ENCODE measurements at regions not wholly inside any gene's neighbourhood (a gene's known extent, or its start where the extent isn't known, plus 50 kb on each side); places are given as distances from the start of the nearest gene placed in this dataset.

DNA sequence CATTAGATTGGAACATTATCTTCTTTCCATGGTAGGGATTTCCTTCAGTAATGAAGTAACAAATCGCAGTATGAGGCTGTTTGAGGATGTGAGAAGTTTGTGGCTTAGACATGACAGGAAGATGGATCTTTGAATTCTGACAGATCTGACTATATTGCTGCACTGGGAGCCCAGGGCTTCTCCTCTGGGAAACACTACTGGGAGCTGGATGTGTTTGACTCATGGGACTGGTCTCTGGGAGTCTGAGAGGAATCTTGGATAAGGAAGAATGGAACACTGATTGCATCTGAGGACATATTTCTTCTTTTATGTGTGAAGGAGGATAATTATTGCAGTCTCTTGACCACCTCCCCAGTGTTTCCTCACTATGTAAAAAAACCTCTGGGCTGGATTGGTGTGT lies 77.2 kb upstream of the ST6GAL2 start:
- no peak overlapping the region for H3K4me3 Mint-ChIP-seq
- peaks cover 9% of the 10 kb centered on the region for H3K4me1 Mint-ChIP-seq
- no peak for DNase-seq
- H3K36me3 Mint-ChIP-seq (ENCODE audit: low read depth), result no peaks in the 10 kb centered on the region
- H3K27ac Mint-ChIP-seq, result no peak overlapping the region
- peaks cover 3% of the 10 kb centered on the region for H3K27me3 Mint-ChIP-seq (ENCODE audit: low read depth, poor library complexity)
- H3K9me3 Mint-ChIP-seq, result no peaks in the 10 kb centered on the region
- TF ChIP-seq, protein P1, sequence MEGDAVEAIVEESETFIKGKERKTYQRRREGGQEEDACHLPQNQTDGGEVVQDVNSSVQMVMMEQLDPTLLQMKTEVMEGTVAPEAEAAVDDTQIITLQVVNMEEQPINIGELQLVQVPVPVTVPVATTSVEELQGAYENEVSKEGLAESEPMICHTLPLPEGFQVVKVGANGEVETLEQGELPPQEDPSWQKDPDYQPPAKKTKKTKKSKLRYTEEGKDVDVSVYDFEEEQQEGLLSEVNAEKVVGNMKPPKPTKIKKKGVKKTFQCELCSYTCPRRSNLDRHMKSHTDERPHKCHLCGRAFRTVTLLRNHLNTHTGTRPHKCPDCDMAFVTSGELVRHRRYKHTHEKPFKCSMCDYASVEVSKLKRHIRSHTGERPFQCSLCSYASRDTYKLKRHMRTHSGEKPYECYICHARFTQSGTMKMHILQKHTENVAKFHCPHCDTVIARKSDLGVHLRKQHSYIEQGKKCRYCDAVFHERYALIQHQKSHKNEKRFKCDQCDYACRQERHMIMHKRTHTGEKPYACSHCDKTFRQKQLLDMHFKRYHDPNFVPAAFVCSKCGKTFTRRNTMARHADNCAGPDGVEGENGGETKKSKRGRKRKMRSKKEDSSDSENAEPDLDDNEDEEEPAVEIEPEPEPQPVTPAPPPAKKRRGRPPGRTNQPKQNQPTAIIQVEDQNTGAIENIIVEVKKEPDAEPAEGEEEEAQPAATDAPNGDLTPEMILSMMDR (IDR thresholded peaks at IDR 0.05), result no peak

DNA sequence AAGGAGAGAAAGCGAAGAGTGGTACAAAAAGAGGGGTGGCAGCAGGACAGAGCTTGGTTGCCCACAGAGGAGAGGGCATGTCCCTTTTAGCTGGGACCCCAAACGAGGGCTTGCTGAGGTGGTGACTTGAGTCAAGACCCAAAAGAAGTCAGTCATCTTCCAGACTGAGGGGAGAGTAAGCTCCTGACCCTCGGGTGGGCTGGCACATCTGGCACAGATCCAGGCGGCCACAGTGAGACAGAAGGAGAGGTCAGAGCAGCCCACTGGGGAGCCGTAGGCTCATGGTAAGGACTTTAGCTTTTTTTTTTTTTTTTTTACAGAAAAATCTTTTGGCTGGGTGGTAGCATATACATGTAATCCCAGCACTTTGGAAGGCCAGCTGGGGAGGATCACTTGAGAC lies 77.9 kb upstream of the ST6GAL2 start:
- Mint-ChIP-seq H3K27me3 (ENCODE audit: low read depth, poor library complexity) (peaks cover 3% of the 10 kb centered on the region), H3K4me1 (peaks cover 9% of the 10 kb centered on the region), H3K4me3 (no peak overlapping the region), H3K27ac (no peak overlapping the region), H3K36me3 (ENCODE audit: low read depth) (no peaks in the 10 kb centered on the region), H3K9me3 (peaks cover 4% of the 10 kb centered on the region)
- no peak for DNase-seq
- TF ChIP-seq, protein P1 (IDR thresholded peaks at IDR 0.05), result no peak

DNA sequence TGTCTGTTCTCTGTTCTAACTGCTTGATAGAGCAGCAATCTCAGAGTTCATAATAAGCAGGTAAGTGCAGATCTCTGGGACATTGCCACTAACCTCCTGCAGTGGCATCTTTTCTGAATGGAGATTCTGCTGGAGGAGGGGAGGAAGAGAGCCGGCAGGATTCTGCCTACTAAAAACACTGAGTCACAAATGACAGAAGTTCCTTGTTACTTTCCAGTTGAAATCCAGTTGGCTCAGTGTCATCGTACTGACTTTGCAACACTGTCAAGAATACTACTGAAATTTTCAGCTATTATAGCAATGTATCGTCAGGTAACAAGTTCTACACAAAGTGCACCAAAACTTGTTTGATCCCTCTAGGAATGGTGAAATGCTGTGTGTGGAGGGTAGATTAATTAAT lies 79.6 kb upstream of the ST6GAL2 start:
- peaks cover 9% of the 10 kb centered on the region for H3K4me1 Mint-ChIP-seq
- TF ChIP-seq, protein P1 (IDR thresholded peaks at IDR 0.05), result no peak
- no peaks in the 10 kb centered on the region for H3K36me3 Mint-ChIP-seq (ENCODE audit: low read depth)
- no peak overlapping the region for H3K4me3 Mint-ChIP-seq
- H3K27ac Mint-ChIP-seq, result no peak overlapping the region
- peaks cover 7% of the 10 kb centered on the region for H3K27me3 Mint-ChIP-seq (ENCODE audit: low read depth, poor library complexity)
- H3K9me3 Mint-ChIP-seq, result peaks cover 4% of the 10 kb centered on the region
- no peak for DNase-seq

DNA sequence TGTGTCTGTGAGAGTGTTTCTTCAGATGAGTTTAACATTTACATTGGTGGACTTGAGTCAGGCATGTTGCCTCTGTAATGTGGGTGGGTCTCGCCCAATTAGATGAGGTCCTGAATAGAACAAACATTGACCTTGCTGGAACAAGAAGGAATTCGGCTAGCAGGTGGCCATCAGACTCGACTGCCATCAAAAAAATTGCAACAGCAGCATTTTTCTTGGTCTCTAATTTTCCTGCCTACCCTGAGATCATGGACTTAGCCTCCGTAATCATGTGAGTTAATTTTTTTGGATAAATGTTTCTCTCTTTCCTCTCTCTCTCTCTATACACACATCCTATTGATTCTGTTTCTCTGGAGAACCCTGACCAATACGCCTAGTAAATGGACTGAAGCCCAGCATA lies 83.8 kb upstream of the ST6GAL2 start:
- no peaks in the 10 kb centered on the region for H3K4me1 Mint-ChIP-seq
- TF ChIP-seq, protein P1 (IDR thresholded peaks at IDR 0.05), result no peak
- peaks cover 15% of the 10 kb centered on the region for H3K27me3 Mint-ChIP-seq (ENCODE audit: low read depth, poor library complexity)
- H3K4me3 Mint-ChIP-seq, result no peak overlapping the region
- no peak for DNase-seq
- no peak overlapping the region for H3K27ac Mint-ChIP-seq
- no peaks in the 10 kb centered on the region for H3K36me3 Mint-ChIP-seq (ENCODE audit: low read depth)
- peaks cover 4% of the 10 kb centered on the region for H3K9me3 Mint-ChIP-seq

DNA sequence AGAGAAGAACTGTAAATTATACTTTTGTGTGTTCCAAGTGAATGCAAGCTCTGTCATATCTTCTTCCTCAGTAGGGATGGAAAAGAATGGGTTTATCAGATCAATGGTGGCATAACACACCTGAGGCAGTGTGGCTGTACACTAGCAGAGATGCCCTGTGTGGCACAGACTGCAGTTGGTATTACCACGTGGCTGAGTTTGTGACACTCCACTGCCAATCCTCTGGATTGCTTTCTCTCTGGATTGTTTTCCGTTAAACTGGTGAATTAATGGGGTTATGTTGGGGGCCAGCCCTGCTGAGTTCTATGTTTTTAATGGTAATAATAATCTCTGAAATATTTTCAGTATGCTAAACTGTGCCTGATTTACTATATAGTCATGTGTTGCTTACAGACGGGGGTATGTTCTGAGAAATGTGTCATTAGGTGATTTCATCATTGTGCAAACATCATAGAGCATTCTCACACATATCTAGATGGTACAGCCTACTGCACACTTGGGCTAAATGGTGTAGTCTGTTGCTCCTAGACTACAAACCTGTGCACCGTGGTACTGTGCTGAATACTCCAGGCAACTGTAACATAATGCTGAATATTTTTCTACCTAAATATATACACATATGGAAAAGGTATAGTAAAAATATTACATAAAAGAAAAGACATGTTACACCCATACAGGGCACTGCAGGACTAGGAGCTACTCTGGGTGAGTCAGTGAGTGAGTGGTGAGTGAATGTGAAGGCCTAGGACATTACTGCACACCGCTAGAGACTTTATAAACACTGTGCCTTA lies 84.7 kb upstream of the ST6GAL2 start:
- Mint-ChIP-seq H3K4me1 (no peaks in the 10 kb centered on the region), H3K27ac (no peak overlapping the region), H3K9me3 (peaks cover 4% of the 10 kb centered on the region), H3K27me3 (ENCODE audit: low read depth, poor library complexity) (peaks cover 15% of the 10 kb centered on the region), H3K36me3 (ENCODE audit: low read depth) (no peaks in the 10 kb centered on the region), H3K4me3 (no peak overlapping the region)
- DNase-seq, result no peak
- TF ChIP-seq, protein P1 (IDR thresholded peaks at IDR 0.05), result no peak

DNA sequence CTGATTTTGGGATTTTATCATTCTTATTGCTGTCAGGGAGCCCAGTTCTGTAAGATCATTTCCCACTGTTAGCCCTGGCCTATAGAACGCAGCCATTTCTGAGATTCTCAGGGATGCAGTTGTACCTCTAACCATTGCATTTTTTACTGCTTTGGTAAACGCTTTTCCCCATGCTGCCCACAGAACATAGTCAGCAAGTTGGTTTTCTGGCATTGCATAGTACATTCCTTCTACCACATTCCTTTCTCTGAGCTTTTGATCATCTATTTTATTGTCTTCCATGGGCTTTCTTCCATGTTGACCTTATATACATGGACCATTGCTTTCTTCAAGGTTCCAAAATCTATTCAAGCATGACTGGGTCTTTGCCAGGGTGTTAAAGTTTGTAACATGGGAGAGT lies 86.8 kb upstream of the ST6GAL2 start:
- Mint-ChIP-seq H3K27ac (no peak overlapping the region), H3K4me3 (no peak overlapping the region), H3K27me3 (ENCODE audit: low read depth, poor library complexity) (peaks cover 15% of the 10 kb centered on the region), H3K9me3 (peaks cover 4% of the 10 kb centered on the region), H3K4me1 (peaks cover 8% of the 10 kb centered on the region), H3K36me3 (ENCODE audit: low read depth) (no peaks in the 10 kb centered on the region)
- TF ChIP-seq, protein P1 (IDR thresholded peaks at IDR 0.05), result no peak
- no peak for DNase-seq

All from nephron progenitor cell (in vitro differentiated cells).